SW480 (cell line): ENCODE measurements at regions not wholly inside any gene's neighbourhood (a gene's known extent, or its start where the extent isn't known, plus 50 kb on each side); places are given as distances from the start of the nearest gene placed in this dataset.

Experiments
- DNase-seq: peaks from one replicate; pipeline ENCODE4 v3.0.0-alpha.2; 2016; ENCODE audit warnings: low spot score

DNA sequence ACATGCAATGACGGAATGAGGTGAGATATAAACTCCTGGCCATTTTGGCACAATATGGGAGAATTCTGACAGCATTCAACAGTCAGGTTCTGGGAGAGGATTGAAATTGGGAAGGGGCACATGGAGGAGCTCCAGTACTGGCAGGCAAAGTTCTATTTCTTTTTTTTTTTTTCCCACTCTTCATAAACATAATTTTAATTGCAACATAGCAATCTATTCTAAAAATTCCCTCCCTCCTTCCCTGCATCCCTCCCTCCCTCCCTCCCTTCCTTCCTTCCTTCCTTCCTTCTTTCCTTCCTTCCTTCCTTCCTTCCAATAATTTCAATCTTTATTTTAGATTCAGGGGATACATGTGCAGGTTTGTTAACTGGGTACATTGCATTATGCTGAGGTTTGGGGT, 93.2 kb downstream of the PTCSC3 start:
- DNase-seq, result no peak

DNA sequence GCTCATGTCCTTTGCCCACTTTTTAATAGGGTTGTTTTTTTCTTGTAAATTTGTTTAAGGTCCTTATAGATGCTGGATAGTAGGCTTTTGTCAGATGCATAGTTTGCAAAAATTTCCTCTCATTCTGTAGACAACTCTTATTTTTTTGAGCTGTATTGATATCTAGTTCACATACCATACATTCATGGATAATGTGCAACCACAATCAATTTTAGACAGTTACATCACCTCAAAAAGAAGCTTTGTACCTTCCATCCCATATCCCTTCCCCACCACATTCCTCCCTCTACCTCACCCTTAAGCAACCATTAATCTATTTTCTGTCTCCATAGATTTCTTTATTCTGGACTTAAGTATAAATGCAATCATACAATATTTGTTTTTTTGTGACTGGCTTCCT, 98.4 kb downstream of the PTCSC3 start:
- no peak for DNase-seq

DNA sequence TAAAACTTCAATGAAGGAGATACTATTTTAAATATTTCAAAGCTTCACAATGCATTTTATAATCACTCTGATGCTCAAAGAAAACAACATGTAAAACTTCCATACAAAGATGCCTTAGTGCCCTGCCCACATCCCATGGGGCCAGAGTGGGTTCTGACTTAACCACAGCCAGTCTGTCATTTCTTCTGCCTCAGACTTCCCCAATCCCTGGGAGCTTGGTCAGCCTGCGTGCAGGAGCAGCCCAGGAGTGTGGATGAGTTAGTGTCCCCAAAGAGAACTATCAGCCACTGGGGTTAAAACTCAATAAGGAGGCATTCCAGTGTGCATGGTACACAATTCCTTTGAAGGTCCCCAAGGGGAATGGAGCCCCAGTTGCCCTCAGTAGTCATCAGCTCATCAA, 100.3 kb downstream of the PTCSC3 start:
- DNase-seq, result no peak

DNA sequence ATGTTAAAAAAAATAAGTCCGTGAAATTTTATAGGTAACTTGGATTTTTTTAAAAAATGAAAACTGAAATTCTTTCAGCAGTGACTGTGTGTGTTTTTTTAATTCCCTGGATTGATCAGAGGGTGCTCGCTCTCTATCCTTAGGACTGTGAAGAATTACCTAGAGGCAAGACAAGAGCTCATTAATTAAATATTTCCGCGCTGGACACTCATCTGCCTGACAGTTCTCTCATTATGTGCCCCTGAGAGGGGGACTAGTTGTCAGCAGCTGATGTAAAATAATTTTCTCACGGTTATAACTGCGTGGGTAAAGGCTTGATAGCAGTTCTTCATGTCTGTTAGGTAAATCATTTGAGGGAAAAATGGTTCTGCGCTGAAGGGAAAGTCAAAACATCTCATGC, 101.3 kb downstream of the PTCSC3 start:
- DNase-seq, result no peak

DNA sequence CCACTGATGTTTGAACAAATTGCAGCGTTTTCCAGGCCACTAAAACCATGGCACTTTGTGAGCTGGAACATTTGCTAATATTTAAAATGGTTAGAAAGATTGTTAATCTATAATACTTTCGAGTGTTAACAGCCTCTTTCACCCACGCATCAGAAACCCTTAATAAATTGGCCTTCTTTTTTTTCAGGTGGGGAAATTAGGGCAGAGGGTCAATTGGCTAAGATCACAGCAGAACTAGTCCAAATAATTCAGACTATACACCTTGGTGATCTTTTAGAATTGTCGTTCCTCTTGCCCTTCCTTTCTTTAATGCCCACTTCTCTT, 105.8 kb downstream of the PTCSC3 start:
- DNase-seq, result no peak

DNA sequence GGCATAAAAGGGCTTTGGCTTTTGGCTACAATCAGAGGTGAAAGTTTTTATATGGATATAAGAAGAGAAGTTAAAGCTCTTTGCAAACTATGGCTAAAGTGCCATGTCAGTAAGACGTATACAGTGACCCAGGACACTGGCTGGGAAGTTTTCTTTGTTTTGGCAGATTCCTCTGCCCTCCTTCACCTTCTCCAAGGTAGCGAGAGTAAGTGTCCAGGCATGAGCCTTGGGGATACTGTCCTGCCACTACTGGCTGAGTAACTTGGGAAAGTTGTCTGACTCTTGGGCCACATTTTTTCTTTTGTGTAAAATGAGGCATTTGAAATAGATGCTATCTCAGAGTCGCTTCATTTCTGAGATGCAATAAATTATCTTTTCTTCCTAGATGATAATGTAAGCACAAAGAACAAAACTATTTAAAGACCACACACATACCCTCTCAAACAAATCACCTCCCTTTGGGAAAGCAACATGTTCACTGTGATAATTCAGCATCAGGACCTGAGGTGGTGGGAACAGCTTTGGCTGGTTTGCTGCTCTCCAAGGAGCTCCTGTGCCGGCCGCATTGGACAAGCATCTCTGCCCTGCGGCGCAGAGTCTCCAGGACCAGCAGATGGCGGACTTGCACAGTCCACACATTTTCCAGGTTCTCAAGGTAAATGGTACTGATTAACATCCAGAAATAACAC, 106.3 kb downstream of the PTCSC3 start:
- DNase-seq, result peak; percentile 70

DNA sequence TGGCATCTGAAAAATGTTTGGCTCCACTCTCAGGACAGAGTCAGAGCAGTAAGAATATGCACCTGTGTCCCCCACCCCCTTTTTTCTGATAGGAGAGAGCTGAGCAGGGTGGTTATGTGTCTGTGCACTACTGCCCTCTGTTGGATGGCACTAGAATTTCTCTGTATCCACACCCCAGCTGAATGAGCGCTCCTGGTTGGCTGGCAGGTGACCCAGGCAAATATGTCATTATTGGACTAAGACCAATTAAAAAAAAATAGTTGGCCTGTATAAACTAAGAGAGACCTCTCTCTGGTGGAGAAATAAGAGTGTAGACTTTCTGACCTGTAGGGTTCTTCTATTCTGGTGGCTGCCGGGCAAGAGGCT, 107.0 kb downstream of the PTCSC3 start:
- peak; percentile 56 for DNase-seq

DNA sequence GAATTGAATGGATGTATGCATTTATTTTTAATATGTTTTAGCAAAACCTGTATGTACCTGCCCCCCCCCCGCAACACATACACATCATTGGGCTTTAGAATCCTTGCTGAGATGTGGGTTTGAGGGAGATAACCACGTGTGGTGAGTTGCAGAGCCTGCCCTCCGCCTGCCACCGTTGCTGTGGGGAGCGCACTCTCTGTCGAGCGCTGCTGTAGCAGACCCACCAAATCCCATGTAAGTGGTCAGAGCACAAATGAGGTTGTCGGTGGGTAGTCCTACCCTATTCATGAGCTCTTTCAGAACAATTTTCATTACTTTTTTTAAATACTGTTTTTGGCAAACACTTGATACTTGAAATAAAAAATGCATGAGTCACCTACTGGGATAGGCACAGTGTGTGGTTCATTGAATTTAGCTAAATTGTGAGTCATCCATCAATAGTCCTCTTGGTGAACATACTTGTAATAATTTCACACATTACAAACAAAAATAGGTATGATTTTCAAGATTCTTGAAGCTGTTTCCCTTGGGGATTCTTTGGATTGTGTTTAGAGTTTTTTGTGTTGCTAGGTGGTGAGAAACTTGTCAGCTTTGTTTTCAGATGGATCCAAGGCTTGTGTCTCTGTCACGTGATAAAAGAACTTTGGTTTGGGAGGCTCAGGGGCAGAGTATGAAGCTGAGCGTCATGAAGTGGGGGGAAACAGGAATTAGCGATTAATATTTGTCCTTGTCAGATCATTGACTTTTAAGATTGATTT, 107.6 kb downstream of the PTCSC3 start:
- DNase-seq, result peak; percentile 30

DNA sequence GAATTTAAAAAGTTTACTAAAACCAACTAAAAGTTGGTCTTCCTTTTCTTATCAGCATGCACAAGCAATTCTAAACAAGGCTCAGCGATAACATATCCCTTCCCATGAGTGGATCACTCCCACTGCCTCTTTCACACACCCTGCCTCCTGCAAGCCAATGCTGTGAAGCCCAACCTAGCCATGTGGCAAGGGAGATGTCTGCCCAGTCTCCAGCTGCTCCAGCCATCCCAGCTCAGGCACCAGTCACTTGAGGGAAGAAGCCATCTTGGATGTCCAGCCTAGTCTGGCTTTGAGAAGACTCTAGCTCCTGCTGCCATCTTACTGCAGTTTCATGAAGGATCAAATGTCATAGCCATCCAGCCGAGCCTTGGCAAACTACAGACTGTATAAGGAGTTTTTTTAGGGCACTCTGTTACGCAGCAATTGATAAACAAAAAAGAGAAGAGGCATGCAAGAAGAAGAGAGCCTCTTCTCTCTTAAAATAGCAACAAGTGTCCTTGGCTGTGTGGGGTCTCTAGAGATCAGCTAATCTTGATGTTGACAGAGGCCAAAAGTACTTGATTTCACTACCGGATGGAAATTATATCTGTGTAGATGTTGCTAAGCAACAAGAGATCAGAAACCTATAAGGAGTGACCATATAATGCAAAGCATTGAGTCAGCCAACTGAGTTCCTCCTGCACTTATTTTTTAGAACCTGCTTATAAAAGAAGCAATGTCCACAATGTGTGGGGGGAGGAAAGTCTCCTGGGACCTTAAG, 108.9 kb downstream of the PTCSC3 start:
- no peak for DNase-seq

DNA sequence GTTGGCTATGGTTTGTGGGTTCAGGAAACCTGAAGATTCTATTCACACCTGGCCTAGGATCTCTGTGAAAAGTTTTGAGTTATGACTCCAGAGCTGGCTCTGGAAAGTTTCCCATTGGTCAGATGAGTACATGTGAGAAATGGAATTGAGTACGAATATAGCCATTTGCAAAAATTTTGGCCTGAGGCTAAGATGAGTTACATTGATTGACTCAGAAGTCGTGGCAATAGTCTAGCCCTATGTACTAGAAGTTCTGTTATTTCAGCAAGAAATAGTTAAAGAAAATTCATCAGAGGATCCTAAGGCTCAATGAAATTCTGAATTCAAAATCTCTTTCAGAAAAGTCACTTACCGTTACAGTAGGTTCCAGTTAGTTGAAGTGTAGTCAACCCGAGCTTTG, 109.9 kb downstream of the PTCSC3 start:
- DNase-seq, result no peak

DNA sequence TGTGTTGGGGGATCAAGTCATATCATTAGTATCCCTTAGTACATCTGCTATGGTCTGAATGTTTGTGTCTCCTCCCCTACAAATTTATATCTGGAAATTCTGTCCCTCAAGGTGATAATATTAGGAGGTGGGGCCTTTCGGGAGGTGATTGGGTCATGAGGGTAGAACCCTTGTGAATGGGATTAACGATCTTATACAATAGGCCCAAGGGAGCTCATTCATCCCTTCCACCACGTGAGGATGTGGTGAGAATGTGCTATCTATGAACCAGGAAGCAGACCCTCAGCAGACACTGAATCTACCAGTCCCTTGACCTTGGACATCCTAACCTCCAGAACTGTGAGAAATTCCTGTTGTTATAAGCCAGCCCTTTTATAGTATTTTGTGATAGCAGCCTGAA, 110.7 kb downstream of the PTCSC3 start:
- DNase-seq, result no peak

DNA sequence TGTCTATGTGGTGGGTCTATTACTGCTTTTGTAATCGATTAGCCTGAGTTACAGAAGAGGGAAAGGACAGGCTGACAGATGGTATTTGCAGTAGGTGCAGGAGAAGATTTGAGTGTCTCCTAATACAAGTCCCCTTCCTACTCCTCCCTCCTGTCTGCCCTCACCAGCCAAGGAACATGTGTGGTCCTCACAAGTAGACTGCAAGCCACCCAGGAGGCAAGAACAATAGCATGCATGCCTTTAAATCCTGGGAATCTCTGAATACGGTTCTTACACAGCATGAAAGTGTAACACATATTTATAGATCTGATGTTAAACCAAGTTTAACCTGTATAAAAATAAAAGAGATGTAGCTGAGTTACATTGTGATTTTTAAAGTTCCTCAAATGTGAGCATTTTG, 117.0 kb downstream of the PTCSC3 start:
- DNase-seq, result no peak

DNA sequence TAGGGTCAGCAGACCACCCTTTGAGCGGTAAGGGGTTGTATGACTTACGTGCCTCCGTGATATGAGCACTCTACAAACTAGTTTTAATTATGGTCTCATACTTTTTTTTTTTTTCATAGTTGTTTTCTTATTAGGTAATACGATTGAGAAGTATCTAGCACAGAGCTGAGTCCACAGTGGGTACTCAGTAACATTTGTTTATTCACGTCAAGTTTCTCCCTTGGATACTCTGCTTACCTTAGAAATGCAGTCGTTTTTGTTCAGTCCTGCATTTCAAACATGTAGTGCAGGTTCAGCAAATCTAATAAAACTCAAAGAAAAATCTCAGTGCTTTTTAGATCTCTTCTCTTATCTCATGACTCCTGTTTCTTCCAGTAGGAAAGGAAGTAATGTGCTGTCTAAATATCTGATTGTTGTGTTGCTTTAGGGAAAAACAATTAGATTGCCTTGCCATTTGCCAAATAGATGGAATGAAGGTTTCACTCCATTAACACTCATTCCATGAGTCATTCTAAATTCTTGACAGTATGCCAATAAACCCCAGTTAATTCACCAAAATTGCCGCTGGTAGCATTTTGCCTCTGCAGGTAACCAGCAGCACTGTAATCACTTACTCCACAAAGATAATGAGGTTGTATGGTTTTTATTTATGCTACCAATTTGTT, 118.9 kb downstream of the PTCSC3 start:
- DNase-seq, result peak; percentile 1

DNA sequence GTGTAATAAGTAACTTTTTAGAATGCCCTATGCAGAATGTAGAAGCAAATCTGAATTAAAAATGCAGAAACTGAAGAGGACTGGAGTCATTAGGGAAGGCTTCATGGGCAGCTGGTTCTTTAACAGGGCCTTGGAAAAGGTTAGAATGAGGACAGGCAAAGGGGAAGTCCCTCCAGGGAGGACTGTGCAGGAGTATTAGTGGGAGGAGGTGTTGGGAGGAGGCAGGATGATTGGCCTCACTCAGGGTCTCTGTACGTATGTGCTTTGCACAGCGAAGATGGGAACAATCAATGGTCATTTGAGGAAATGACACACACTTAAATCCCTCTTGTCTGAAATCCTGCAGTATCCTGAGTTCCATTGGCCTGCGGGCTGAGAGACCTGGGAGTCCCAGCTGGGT, 119.7 kb downstream of the PTCSC3 start:
- no peak for DNase-seq

DNA sequence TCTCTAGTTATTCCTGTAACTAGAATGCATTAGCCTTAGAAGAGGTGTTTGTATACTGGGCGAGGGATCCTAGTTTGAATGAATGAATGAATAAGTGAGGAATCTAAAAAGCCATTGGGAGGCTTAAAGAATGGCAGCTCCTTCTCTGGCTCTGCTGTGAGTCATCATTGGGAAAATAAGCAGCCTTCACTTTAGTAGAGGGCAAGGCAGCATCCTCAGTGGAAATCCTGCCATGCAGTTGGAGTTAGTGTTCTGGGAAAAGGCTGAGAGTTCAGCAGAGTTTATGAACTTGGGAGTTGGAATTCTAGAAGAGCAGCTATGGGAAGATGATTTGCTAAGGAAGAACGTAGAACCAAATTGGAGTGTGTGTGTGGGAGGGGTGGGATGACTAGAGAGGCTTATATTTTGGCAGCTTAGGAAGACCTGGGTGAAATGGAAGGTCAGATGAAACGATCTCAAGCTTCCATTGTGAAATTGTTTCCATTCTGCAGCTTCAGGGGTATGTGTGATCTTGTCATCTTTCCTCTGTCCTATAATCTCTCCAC, 120.8 kb downstream of the PTCSC3 start:
- no peak for DNase-seq

DNA sequence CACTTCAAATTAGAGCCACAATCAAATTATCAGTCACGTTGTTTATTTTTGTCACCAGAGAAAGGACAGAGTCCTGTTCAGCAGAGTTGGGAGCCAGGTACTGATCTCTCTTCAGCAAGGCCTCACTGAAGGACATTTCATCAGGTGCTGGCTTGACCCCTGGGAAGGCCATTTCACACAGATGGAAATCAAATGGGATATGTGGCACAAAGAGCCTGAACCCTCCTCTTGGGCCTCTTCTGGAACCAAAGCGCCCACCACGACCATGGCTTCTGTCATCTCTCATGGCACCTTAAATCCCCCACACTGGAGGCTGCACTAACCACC, 121.5 kb downstream of the PTCSC3 start:
- DNase-seq, result no peak

DNA sequence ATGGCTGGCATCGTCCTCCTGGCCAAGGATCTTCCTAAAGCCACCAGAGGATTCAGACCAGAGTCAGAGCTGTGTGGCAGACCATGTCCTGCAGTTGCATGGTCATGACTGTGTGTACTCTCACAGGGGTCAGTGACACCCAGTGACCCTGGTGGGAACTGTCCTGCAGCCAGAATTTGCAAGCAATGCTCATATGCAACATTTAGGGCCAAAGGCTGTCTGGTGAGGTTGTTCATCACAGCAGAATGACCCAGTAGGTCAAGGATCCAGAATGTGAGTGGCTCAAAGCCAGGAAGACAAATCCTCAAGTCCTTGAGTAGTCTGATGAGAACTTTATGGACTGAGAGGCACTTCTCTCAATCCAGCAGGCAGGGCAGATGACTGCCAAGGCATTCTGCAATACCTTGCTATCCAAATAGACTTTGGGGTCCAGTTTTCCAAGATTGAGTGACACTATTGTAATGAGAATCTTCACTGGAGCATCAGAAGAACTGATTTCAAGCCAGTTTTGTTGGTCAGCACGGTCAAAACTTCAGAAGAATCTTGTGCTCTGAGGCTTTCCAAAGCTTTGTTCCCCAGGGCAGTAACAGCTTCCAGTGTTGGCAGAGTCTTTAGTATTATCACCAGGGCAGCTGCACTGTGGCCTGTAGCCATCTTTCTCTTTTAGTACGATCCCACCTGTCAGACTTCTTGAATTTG, 122.0 kb downstream of the PTCSC3 start:
- DNase-seq, result no peak

DNA sequence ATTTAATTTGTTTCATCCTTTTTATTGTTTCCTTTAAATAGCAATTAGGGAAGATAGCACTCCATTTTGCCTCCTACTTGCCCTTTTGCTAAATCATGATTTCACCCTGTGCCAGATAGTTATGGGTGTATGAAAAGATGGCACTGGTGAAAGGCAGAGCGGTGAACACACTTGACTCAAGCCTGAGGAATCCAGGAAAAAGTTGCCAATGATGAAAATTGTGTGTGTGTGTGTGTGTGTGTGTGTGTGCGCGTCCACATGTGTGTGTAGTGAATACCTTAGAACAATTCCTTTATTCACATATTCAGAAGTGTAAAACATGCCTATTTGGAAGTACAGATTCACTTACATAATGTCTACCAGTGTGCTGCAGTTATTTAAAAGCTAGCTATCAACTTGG, 123.8 kb downstream of the PTCSC3 start:
- DNase-seq, result no peak

DNA sequence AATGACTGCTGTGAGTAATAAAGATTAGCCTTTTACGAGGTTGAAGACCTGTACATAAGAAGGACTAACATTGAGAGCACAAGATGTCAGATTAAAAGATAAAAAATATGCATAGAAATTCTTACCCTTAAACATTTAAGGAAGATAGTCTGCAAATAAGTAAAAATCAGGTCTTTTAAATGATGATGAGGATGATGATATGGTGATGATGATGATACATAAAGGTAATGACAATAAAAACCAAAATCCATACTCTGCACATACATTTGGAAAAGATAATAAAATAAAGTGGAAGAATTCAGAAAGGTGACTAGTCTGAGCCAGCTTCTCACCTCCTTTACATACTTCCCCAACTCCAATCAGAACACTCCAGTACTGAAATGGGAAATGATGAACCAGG, 124.5 kb downstream of the PTCSC3 start:
- no peak for DNase-seq

DNA sequence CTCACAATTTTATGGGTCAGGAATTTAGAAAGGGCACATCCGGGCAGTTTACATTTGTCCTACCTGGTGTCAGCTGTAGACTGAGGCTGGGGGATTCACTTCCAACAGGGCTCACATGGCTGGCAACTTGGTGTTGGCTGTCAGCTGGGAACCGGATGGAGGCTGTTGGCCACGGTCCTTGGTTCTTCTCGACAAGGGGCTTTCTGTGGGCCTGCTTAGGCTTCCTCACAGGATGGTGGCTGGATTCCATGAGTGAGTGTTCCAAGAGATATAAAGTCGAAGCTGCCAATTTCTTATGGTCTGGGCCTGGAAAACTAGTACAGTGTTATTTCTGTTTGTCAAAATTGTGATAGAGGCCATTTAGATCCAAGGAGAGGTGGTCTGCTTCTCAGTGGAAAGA, 127.9 kb downstream of the PTCSC3 start:
- DNase-seq, result no peak

DNA sequence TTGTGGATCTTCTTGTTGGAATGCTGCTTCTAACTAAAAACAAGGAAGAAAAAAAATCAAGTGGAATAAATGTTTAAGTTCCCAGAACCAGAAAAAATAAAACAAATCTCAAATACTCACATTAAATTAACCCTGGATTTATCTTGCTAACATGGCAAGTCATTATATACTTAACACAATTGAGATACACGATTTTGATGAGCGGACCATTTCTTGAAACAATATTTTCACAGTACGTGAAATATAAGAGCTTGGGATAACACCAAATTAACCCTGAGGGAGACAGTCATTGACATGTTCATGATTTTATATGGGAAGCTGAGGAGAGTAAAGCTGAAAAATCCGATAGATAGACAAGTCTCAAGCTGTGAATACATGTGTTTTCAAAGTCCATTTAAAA, 128.6 kb downstream of the PTCSC3 start:
- no peak for DNase-seq

DNA sequence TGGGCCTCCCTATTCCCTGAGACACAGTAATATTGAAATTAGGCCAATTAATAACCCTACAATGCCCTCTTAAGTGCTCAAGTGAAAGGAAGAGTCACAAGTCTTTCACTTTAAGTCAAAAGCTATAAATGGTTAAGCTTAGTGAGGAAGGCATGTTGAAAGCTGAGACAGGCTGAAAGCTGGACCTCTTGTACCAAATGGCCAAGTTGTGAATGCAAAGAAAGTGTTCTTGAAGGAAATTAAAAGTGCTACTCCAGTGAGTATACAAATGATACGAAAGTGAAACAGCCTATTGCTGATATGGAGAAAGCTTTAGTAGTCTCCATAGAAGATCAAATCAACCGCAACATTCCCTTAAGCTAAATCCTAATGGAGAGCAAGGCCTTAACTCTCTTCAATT, 140.8 kb downstream of the PTCSC3 start:
- no peak for DNase-seq
